Iris pigment epithelial cell (primary cell): ENCODE measurements at regions not wholly inside any gene's neighbourhood (a gene's known extent, or its start where the extent isn't known, plus 50 kb on each side); places are given as distances from the start of the nearest gene placed in this dataset.
"Not testable (repeated sequence)": the region's sequence is repeated elsewhere in the genome, so short reads cannot be mapped to it uniquely, and the experiment has no call there.

ENCODE experiments used
- DNase-seq: peaks from one replicate; pipeline ENCODE4 v3.0.0-alpha.2; 2011; ENCODE audit warnings: low read depth

GRCh38 chr4:152063621-152064240, 302.9 kb upstream of the GATB start:
- no peak for DNase-seq

GRCh38 chr4:152062936-152063620, 302.3 kb upstream of the GATB start:
- no peak for DNase-seq

- no peak for DNase-seq
These were observed 293.9 kb upstream of the GATB start for GRCh38 chr4:152054731-152055130.

GRCh38 chr4:152052451-152053057, 291.7 kb upstream of the GATB start:
- peak; percentile 31 for DNase-seq

GRCh38 chr4:152051332-152051731, 290.5 kb upstream of the GATB start:
- not testable (repeated sequence) for DNase-seq

- DNase-seq: no peak
These were observed 289.3 kb upstream of the GATB start for GRCh38 chr4:152050106-152050505.

- DNase-seq: no peak
These were observed 286.6 kb upstream of the GATB start for GRCh38 chr4:152047451-152047850.

GRCh38 chr4:152045807-152046571, 285.2 kb upstream of the GATB start:
- no peak for DNase-seq

GRCh38 chr4:152045449-152045806, 284.6 kb upstream of the GATB start:
- DNase-seq: no peak

GRCh38 chr4:152044331-152045036, 283.7 kb upstream of the GATB start:
- DNase-seq: no peak

GRCh38 chr4:152041295-152041694, 280.5 kb upstream of the GATB start:
- no peak for DNase-seq

GRCh38 chr4:152039691-152040090, 278.9 kb upstream of the GATB start:
- no peak for DNase-seq

- peak; percentile 74 for DNase-seq
These were observed 278.2 kb upstream of the GATB start for GRCh38 chr4:152039023-152039481.

- peak; percentile 62 for DNase-seq
These were observed 277.4 kb upstream of the GATB start for GRCh38 chr4:152038238-152038637.

- DNase-seq: no peak
These were observed 276.6 kb upstream of the GATB start for GRCh38 chr4:152037435-152037834.

GRCh38 chr4:152033621-152034020, 272.8 kb upstream of the GATB start:
- DNase-seq: no peak

GRCh38 chr4:152032722-152033131, 271.9 kb upstream of the GATB start:
- DNase-seq: peak; percentile 72

GRCh38 chr4:152029631-152030030, 268.8 kb upstream of the GATB start:
- no peak for DNase-seq

GRCh38 chr4:152028131-152028530, 267.3 kb upstream of the GATB start:
- DNase-seq: no peak

- no peak for DNase-seq
These were observed 264.1 kb upstream of the GATB start for GRCh38 chr4:152024881-152025280.

- no peak for DNase-seq
These were observed 262.9 kb upstream of the GATB start for GRCh38 chr4:152023674-152024073.

- no peak for DNase-seq
These were observed 261.7 kb upstream of the GATB start for GRCh38 chr4:152022543-152022942.
